PC-3 (cell line): ENCODE measurements at regions not wholly inside any gene's neighbourhood (a gene's known extent, or its start where the extent isn't known, plus 50 kb on each side); places are given as distances from the start of the nearest gene placed in this dataset.

Source experiments
- ATAC-seq: fragments of 200-7000 bp; cut with Tn5 transposase; 2 replicates; pipeline ENCODE4 v1.9.1; 2020; ENCODE audit warnings: mild to moderate bottlenecking, moderate library complexity
- BruUV-seq: library from RNA; stranded (reverse); fragments of 400-500 nt; replicated peaks from 2 replicates; lab custom pipeline; 2021; lab: Mats Ljungman, UMichigan
- CTCF ChIA-PET: fragments of 300-600 bp; sonication (Branson Sonifier 250); formaldehyde crosslinking; loops from one replicate; lab custom pipeline; 2022; ENCODE audit warnings: antibody characterized with exemption; lab: Charles Lee
- POLR2A ChIA-PET: fragments of 300-600 bp; sonication (Branson Sonifier 250); formaldehyde crosslinking; loops from one replicate; lab custom pipeline; 2022; ENCODE audit warnings: antibody characterized with exemption; ENCODE audit not compliant: unreplicated experiment; lab: Charles Lee
- DNase-seq: peaks from one replicate; pipeline ENCODE4 v3.0.0-alpha.2; 2015
- H2AFZ ChIP-seq: fragments of 300-600 bp; sonication (generic); 2 replicates; pipeline ENCODE4 v1.6.0; 2016; ENCODE audit warnings: antibody characterized with exemption, low read length
- H3F3A ChIP-seq: fragments of 300-600 bp; sonication (generic); one replicate; pipeline ENCODE4 v1.6.0; 2017; ENCODE audit warnings: antibody characterized with exemption, low read length, control low read depth, mild to moderate bottlenecking; ENCODE audit not compliant: unreplicated experiment
- H3K27ac ChIP-seq: fragments of 300-600 bp; sonication (generic); 2 replicates; pipeline ENCODE4 v1.5.1; 2016; ENCODE audit warnings: mild to moderate bottlenecking, low read length
- H3K27me3 ChIP-seq: fragments of 300-600 bp; sonication (generic); 2 replicates; pipeline ENCODE4 v1.6.1; 2016; ENCODE audit warnings: low read length, mixed read lengths
- H3K36me3 ChIP-seq: fragments of 300-600 bp; sonication (generic); 2 replicates; pipeline ENCODE4 v1.6.1; 2016; ENCODE audit warnings: low read depth, mixed run types, low read length, mixed read lengths
- H3K4me1 ChIP-seq: fragments of 300-600 bp; sonication (generic); 2 replicates; pipeline ENCODE4 v1.5.1; 2016; ENCODE audit warnings: low read length; ENCODE audit not compliant: insufficient read depth
- H3K4me2 ChIP-seq: fragments of 300-600 bp; sonication (generic); 2 replicates; pipeline ENCODE4 v1.6.0; 2016; ENCODE audit warnings: low read length
- H3K4me3 ChIP-seq: fragments of 300-600 bp; sonication (generic); 2 replicates; pipeline ENCODE4 v1.5.1; 2016; ENCODE audit warnings: mild to moderate bottlenecking, low read length, mixed read lengths
- H3K79me2 ChIP-seq: fragments of 300-600 bp; sonication (generic); 2 replicates; pipeline ENCODE4 v1.6.1; 2017; ENCODE audit warnings: low read length, mixed read lengths
- H3K9ac ChIP-seq: fragments of 300-600 bp; sonication (generic); 2 replicates; pipeline ENCODE4 v1.6.0; 2016; ENCODE audit warnings: mild to moderate bottlenecking, low read length
- H3K9me2 ChIP-seq: fragments of 300-600 bp; sonication (generic); replicated peaks from 2 replicates; pipeline ENCODE4 v1.6.1; 2016; ENCODE audit warnings: mixed run types, low read length, mixed read lengths
- H3K9me3 ChIP-seq: fragments of 300-600 bp; sonication (generic); 2 replicates; pipeline ENCODE4 v1.6.1; 2016; ENCODE audit warnings: low read length, mixed read lengths
- H4K20me1 ChIP-seq: fragments of 300-600 bp; sonication (generic); 2 replicates; pipeline ENCODE4 v1.6.1; 2016; ENCODE audit warnings: low read length, mixed read lengths
- EZH2 ChIP-seq: fragments of 300-600 bp; sonication (generic); IDR thresholded peaks from one replicate; pipeline ENCODE4 v1.6.1; 2017; ENCODE audit warnings: antibody characterized with exemption, mild to moderate bottlenecking, low read length; ENCODE audit not compliant: unreplicated experiment
- EZH2phosphoT487 ChIP-seq: fragments of 300-600 bp; sonication (generic); IDR thresholded peaks from 2 replicates; pipeline ENCODE4 v1.6.1; 2018; ENCODE audit warnings: mild to moderate bottlenecking, antibody characterized with exemption, low read length, borderline replicate concordance
- intact Hi-C: fragments of 100-400 bp; cut with micrococcal nuclease; formaldehyde crosslinking; loops from 2 replicates; pipeline ENCODE4 v1.9.0; 2023
- TF ChIP-seq, protein P1 (sequence below): fragments of 300-600 bp; sonication (generic); conservative IDR thresholded peaks from 2 replicates; pipeline ENCODE4 v1.5.1; 2017; ENCODE audit warnings: antibody characterized with exemption, low read depth, mild to moderate bottlenecking, low read length

DNA sequence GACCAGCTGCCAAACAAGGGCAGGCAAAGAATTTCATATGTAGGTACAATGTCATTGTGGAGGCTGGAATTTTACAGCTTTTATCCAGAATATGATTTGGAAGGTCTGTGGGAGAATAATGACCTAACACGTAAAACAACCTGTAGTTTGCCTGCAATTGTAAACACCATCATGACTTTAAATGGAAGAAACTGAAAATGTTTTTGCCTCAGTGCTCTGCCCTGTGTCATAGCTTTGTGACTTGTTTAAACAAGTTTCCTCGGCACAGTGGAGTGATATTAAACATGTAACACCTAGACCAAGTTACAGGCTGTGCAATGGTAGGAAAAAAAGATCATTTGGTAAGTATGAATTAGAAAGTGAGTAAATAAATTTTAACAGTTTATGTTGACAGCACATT is 171.6 kb upstream of the MBNL1 start:
- POLR2A ChIA-PET, result no interaction called here
- Histone ChIP-seq H3K9me3 (no peaks in the 10 kb centered on the region), H4K20me1 (no peaks in the 10 kb centered on the region), H3F3A (no peaks in the 10 kb centered on the region), H2AFZ (no peak overlapping the region), H3K27ac (no peak overlapping the region), H3K9ac (no peak overlapping the region), H3K79me2 (no peaks in the 10 kb centered on the region), H3K27me3 (no peaks in the 10 kb centered on the region), H3K4me3 (no peak overlapping the region), H3K9me2 (no peaks in the 10 kb centered on the region), H3K36me3 (no peaks in the 10 kb centered on the region), H3K4me2 (no peak overlapping the region), H3K4me1 (no peaks in the 10 kb centered on the region)
- intact Hi-C loops, result no loop called here
- CTCF ChIA-PET, result no interaction called here
- DNase-seq (no peak), ATAC-seq (no peak)
- TF ChIP-seq EZH2phosphoT487 (no peak), EZH2 (no peak)
- TF ChIP-seq, protein P1, sequence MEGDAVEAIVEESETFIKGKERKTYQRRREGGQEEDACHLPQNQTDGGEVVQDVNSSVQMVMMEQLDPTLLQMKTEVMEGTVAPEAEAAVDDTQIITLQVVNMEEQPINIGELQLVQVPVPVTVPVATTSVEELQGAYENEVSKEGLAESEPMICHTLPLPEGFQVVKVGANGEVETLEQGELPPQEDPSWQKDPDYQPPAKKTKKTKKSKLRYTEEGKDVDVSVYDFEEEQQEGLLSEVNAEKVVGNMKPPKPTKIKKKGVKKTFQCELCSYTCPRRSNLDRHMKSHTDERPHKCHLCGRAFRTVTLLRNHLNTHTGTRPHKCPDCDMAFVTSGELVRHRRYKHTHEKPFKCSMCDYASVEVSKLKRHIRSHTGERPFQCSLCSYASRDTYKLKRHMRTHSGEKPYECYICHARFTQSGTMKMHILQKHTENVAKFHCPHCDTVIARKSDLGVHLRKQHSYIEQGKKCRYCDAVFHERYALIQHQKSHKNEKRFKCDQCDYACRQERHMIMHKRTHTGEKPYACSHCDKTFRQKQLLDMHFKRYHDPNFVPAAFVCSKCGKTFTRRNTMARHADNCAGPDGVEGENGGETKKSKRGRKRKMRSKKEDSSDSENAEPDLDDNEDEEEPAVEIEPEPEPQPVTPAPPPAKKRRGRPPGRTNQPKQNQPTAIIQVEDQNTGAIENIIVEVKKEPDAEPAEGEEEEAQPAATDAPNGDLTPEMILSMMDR, result no peak
- no TSS peak for BruUV-seq

DNA sequence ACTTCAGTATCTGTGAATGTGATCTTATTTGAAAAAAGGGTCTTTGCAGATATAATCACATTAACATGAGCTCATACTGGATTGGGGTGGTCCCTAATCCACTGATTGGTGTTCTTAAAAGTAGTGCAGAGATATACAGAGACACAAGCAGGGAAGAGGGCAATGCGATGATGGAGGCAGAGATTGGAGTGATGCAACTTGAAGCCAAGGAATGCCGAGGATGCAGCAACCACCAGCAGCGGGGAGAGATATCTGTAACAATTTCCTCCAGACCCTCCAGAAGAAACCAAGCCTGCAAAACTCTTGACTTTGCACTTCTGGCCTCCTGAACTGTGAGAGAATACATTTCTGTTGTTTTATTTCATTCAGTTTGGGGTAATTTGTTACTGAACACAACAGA is 171.0 kb upstream of the MBNL1 start:
- TF ChIP-seq, protein P1, result no peak
- TF ChIP-seq EZH2phosphoT487 (no peak), EZH2 (no peak)
- Histone ChIP-seq H3F3A (no peaks in the 10 kb centered on the region), H2AFZ (no peak overlapping the region), H3K9me2 (no peaks in the 10 kb centered on the region), H3K27ac (no peak overlapping the region), H3K9me3 (no peaks in the 10 kb centered on the region), H3K4me3 (no peak overlapping the region), H3K4me1 (no peaks in the 10 kb centered on the region), H3K27me3 (no peaks in the 10 kb centered on the region), H3K36me3 (no peaks in the 10 kb centered on the region), H3K4me2 (no peak overlapping the region), H3K9ac (no peak overlapping the region), H3K79me2 (no peaks in the 10 kb centered on the region), H4K20me1 (no peaks in the 10 kb centered on the region)
- ChIA-PET POLR2A (no interaction called here), CTCF (no interaction called here)
- intact Hi-C loops, result no loop called here
- no TSS peak for BruUV-seq
- ATAC-seq (no peak), DNase-seq (no peak)

DNA sequence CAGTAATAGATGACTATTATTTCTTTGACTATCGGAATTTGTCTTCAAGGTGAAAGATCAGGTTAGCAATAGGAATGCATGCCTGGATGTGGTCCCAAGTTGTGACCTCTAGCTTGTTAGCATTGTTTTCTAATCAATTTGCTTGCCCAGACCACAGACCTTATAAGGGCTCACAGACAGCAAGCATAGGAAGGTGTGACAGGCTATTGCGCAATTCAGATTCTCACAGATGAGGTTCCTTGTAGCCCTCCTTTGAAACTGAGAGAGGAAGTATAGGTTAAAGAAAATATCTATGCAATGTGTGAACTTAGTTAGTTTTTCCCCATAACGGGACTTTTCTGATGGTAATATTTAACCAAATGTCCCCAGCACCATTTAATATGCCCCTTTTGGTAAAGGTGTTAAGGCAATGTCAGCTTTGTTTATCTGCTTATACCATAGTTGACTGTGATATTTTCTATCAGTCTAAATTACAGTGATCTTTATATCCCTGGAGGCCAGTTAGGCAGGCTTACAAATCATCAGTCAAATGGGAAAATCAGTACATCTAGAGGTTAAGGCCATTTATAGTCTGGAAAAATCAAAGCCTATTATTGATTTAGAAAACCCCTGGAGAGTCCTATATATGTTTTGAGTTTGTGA is 168.1 kb upstream of the MBNL1 start:
- no peak for DNase-seq
- BruUV-seq, result no TSS peak
- no peak overlapping the region for H3K4me3 ChIP-seq

More for the DNA sequence above, 168.1 kb upstream of the MBNL1 start:
- Histone ChIP-seq H3K4me2 (no peak overlapping the region), H3K9ac (no peak overlapping the region), H3K27me3 (no peaks in the 10 kb centered on the region), H3K79me2 (no peaks in the 10 kb centered on the region), H3K36me3 (no peaks in the 10 kb centered on the region), H3F3A (no peaks in the 10 kb centered on the region), H2AFZ (no peak overlapping the region), H3K27ac (no peak overlapping the region), H4K20me1 (no peaks in the 10 kb centered on the region), H3K9me3 (no peaks in the 10 kb centered on the region), H3K9me2 (no peaks in the 10 kb centered on the region), H3K4me1 (no peaks in the 10 kb centered on the region)
- ATAC-seq, result no peak
- TF ChIP-seq, protein P1, result no peak
- TF ChIP-seq EZH2 (no peak), EZH2phosphoT487 (no peak)
- intact Hi-C loops, result no loop called here
- ChIA-PET CTCF (no interaction called here), POLR2A (no interaction called here)
